ENCODE measurements at regions not wholly inside any gene's neighbourhood (a gene's known extent, or its start where the extent isn't known, plus 50 kb on each side); places are given as distances from the start of the nearest gene placed in this dataset.
"Not testable (repeated sequence)": the region's sequence is repeated elsewhere in the genome, so short reads cannot be mapped to it uniquely, and the experiment has no call there.

- no peak for DNase-seq
Observed at GRCh38 chr6:167208819-167209576, 51.2 kb upstream of the GPR31 start.

GRCh38 chr6:167209577-167209975, 51.8 kb upstream of the GPR31 start:
- no peak for DNase-seq

- DNase-seq = no peak
Observed at GRCh38 chr6:167210375-167211294, 52.9 kb upstream of the GPR31 start.

- DNase-seq = no peak
Observed at GRCh38 chr6:167211295-167211648, 53.5 kb upstream of the GPR31 start.

- DNase-seq = no peak
Observed at GRCh38 chr6:167211881-167212712, 54.3 kb upstream of the GPR31 start.

- no peak for DNase-seq
Observed at GRCh38 chr6:167212713-167213005, 54.9 kb upstream of the GPR31 start.

- DNase-seq = no peak
Observed at GRCh38 chr6:167214206-167214605, 56.4 kb upstream of the GPR31 start.

- not testable (repeated sequence) for DNase-seq
Observed at GRCh38 chr6:167215429-167216250, 57.9 kb upstream of the GPR31 start.

GRCh38 chr6:167216390-167217050, 58.7 kb upstream of the GPR31 start:
- not testable (repeated sequence) for DNase-seq

- not testable (repeated sequence) for DNase-seq
Observed at GRCh38 chr6:167217073-167217472, 59.3 kb upstream of the GPR31 start.

GRCh38 chr6:167217951-167218759, 60.4 kb upstream of the GPR31 start:
- DNase-seq = peak; percentile 39

GRCh38 chr6:167219079-167219478, 61.3 kb upstream of the GPR31 start:
- not testable (repeated sequence) for DNase-seq

GRCh38 chr6:167219967-167220512, 62.3 kb upstream of the GPR31 start:
- DNase-seq = no peak

- DNase-seq = no peak
Observed at GRCh38 chr6:167221400-167222201, 63.8 kb upstream of the GPR31 start.

GRCh38 chr6:167225566-167226382, 65.3 kb upstream of the UNC93A start:
- DNase-seq = not testable (repeated sequence)

GRCh38 chr6:167226383-167226685, 64.8 kb upstream of the UNC93A start:
- DNase-seq = no peak

GRCh38 chr6:167226791-167227190, 64.3 kb upstream of the UNC93A start:
- DNase-seq = no peak

GRCh38 chr6:167227984-167228383, 63.1 kb upstream of the UNC93A start:
- DNase-seq = no peak

GRCh38 chr6:167229586-167229985, 61.5 kb upstream of the UNC93A start:
- DNase-seq = no peak
